ENCODE measurements at regions not wholly inside any gene's neighbourhood (a gene's known extent, or its start where the extent isn't known, plus 50 kb on each side); places are given as distances from the start of the nearest gene placed in this dataset.
"Not testable (repeated sequence)": the region's sequence is repeated elsewhere in the genome, so short reads cannot be mapped to it uniquely, and the experiment has no call there.

DNA sequence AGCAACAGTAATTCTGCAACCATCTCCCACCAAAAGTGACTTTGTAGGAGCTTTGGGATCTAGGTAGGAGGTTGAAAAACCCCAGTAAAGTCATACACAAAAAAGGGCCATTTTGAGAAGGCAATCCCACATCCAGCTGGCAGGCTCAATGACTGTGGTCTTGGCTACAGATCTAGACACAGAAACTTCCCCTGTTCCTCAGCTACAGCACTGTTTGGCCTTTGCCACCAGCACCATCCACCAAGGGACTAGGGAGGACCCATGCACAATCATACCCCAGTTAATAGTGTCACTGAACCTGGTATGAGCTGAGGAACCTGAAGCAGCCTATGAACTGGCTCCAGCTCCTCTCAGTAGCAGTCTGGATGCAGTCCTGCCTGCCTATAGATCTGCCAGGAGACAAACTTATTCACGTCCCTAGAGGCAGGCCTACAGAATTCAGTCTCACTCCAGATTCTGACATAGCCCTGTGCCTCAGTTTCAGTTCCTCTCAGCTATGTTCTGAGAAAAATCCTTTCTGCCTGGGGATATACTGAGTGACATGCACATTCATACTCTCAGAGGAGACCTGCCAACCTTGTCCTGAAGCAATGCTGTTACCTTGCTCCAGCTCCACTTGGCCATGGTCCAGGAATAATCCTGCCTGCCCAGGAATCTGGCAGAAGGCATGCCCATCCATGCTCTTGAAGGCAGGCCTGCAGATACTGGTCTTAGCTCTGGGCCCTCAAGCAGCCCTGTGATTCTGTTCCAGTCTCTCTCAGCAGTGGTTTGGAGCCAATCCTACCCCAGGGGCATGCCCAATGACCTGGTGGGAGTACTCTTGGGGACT lies 2048.3 kb upstream of the PCDH20 start:
- DNase-seq (ENCODE audit: insufficient read length, low spot score) (no peak), FAIRE-seq (no peak)

DNA sequence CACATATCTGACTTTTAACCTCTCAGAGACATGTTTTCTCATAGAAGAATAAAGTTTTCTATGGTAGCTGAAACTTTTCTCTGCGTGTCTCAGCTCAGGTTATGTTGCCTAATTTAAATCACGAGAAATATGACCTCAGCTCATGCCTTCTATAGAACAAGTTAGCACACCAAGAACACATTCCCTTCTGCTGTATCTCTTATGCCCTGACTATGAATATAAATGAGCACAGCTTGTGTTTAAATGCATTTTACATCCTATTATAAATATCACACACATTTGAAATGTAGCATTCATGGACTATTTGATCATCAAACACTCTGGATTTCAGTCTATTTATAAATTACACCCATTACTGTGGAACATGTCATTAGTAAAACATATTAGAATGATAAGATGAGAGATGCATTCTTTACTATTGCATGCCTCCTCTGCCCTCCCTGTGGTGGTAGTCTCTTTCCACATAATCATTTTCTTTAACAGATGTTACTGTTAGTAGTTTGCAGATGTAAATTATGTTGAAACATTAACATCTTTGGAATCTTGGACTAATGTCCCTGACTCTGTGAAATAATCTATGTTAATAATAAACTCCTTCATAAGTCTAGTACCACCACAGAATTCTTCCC lies 2044.9 kb upstream of the PCDH20 start:
- DNase-seq (ENCODE audit: insufficient read length, low spot score) (no peak), FAIRE-seq (no peak)

DNA sequence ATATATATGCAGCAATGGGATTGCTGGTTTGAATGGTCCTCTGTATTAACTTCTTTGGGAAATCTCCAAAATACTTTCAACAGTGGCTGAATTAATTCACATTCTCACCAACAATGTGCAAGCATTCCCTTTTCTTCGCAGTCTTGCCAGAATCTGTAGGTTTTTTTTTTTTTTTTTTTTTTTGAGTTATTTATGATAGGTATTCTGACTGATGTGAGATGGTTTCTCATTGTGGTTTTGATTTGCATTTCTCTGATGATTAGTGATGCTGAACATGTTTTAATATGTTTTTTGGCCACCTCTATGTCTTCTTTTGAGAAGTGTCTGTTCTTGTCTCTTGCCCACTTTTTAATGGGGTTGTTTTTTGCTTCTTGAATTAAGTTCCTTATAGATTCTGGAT lies 2041.5 kb upstream of the PCDH20 start:
- DNase-seq (ENCODE audit: insufficient read length, low spot score) (no peak), FAIRE-seq (no peak)

DNA sequence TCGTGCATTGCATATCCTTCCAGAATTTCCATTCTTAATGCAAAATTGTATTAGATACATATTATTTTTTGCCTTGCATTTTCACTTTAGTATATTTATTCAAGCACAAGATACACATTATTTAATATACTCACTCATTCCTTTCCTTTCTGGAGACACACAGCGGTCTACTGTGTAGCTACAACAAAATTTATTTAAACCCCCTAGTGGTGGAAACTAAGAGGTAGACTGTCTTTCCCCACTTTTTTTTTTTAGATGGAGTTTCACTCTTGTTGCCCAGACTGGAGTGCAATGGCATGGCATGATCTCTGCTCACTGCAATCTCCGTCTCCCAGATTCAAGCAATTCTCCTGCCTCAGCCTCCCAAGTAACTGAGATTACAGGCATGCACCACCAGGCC lies 2040.3 kb upstream of the PCDH20 start:
- FAIRE-seq (no peak), DNase-seq (ENCODE audit: insufficient read length, low spot score) (no peak)

DNA sequence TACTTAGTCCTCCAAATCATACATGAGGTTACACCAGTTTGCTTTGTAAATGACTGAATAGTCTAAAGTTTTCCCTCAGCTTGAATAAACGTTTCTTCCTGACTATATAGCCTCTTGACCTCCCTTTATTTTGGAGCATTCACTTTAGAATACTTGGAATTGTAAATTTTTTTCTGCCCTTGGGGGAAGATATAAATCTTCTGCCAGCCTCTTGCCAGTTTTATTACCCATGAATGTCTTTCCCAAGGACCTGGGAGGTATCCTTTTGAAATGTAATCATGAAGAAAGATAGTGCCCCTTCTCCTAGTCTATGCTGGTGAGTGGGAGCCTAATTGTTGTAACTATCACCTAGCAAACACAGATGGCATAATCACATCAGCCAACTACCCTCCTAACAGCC lies 2033.9 kb upstream of the PCDH20 start:
- FAIRE-seq (no peak), DNase-seq (ENCODE audit: insufficient read length, low spot score) (no peak)

DNA sequence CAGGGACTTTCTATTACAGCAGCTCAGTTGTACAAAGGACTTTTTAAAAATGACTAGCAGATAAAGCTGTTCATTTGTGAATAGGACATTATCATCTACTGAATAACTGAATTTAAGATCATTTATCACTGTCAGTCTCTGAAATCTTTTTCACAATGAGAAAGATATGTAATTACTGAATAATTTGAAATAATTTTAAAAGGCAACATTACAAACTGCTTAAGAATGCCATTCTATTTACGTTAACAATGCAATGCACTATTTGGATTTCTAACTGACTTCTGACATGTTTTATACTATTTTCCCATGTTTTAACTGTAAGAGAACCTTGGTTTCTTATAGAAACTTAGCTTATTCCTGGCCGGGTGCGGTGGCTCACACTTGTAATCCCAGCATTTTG lies 2033.0 kb upstream of the PCDH20 start:
- FAIRE-seq (no peak), DNase-seq (ENCODE audit: insufficient read length, low spot score) (no peak)

DNA sequence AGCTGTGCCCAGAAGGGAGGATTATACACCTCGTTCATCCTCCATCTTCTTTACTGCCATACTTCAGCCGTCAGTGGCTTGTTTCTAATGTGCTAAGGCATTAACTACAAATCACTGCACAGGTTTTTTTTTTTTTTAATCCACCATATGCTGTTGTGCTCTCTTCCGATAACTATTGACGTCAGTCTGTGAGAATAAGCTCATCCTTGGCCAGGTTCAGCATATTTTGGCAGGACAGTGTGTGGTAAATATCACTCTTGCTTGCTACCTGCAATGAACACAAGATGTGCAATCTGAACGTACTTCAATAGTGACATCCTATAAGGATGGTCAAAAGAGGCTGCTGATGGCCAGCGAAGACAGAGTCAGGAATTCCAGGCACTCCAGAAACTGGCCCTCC lies 2030.7 kb upstream of the PCDH20 start:
- no peak for DNase-seq (ENCODE audit: insufficient read length, low spot score)
- no peak for FAIRE-seq

DNA sequence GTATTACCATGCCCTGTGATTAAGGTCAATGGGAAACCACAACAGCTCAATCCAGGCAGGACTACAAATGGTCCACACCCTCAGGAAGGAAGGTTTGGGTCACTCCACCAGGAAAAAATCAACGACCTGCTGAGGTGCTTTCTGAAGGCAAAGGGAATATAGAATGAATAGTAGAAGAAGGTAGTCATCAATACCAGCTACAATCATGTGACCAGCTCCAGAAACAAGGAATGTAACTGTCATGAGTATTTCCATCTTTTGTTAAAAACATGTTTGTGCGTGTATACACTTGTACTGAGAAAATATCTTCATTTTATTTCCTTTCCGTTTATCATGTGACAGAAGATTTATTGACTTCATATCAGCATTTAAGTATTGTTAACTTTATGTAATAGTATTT lies 2028.6 kb upstream of the PCDH20 start:
- not testable (repeated sequence) for DNase-seq (ENCODE audit: insufficient read length, low spot score); FAIRE-seq

DNA sequence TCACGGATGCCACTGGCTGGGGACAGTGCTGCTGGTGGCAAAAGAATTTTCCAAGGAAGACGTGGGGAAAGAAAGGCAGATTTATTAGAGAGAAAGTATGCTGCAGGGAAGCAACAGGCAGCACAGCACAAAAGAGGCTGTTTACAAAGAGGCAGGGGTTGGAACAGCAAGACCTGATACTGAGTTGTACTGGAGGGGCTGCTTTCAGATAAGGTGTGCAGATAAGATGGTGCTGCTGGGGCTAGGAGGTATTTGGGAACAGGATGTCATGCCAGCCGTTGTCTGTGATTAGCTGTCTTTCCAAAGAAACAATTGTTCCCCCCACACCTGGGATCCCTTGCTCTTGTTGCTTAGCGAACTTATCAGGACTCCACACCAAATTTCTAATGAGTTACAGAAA lies 2023.3 kb upstream of the PCDH20 start:
- FAIRE-seq (no peak), DNase-seq (ENCODE audit: insufficient read length, low spot score) (no peak)

DNA sequence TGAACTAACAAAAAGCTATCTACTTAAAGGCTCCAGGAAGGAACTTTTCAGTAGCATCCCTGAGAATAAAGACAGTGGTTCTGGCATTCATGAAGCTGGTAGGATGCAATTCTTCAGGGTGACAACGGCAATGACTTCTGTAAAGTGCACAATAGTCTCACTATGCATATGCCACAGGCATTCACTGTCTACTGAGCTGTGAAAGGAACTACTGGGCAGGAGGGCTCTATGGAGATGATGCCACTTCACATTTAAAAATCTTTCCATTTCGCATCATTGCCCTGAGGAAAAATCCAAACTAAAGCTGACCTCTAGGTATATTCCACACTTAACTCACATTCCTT lies 2020.6 kb upstream of the PCDH20 start:
- no peak for FAIRE-seq
- DNase-seq (ENCODE audit: insufficient read length, low spot score): no peak

DNA sequence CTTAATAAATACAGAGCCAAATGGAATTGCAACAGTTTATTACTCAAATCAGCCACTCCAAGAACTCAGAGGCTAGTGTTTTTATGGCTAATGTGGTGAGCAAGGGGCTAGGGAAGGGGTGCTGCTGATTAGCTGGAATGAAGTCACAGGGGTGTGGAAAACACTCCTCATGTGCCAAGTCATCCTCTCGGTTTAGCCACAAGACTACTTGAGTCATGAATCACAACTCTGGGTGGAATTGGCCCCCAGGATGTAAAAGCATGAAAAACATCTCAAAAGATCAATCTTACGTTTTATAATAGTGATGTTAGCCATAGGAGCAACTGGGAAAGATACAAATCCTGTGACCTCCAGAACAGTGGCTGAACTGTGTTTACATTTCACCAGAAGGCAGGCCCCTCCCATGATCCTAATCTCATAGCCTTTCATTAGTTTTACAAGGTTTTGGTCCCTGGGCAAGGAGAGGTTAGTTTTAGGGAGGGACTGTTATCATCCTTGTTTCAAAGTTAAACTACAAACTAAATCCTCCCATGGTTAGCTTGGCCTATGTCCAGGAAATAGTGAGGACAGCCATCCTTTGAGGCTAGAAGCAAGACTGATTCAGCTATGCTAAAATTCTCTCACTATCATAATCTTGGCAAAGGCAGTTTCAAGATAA lies 2020.1 kb upstream of the PCDH20 start:
- DNase-seq (ENCODE audit: insufficient read length, low spot score) (no peak), FAIRE-seq (no peak)

DNA sequence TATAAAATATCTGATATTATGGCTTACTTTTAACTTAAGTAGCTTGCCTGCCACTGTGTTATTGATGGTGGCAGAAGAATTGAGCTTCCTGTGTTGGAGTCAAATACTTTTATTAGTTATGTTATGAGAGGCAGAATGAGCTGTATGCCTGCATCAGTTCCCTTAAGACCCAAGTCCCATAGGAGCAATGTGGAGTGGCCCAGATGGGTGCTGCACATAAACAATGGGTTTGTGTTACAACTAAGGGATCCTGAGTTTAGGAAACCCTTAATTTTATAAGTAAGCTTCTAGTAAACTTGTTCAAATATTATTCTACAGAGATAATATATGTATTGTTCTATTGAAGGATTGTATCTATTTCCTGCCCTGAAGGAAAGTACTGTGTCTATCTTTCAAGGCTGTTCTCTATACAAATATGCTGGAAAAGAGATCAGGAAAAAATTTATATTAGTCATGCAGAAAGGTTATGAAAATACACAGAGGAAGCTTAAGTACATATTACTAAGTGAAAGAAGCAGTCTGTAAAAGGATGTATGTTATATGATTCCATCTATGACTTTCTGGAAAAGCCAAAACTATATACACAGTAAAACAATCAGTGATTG lies 2018.0 kb upstream of the PCDH20 start:
- DNase-seq (ENCODE audit: insufficient read length, low spot score): no peak

DNA sequence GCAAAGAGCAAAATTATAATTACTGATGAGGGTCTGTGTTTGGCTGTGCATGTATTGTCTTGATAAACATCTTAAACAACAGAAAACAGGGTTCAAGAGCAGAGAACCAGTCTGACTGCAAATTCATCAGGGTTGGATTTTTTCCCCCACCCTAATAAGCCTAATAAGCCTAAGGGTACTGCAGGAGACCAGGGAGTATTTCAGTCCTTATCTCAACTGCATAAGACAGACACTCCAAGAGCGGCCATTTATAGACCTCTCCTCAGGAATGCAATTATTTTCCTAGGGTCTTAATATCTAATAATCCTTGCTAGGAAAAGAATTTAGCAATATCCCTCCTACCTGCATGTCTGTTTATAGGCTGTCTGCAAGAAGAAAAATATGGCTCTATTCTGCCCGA lies 2011.5 kb upstream of the PCDH20 start:
- DNase-seq (ENCODE audit: insufficient read length, low spot score): no peak
- no peak for FAIRE-seq

More for the DNA sequence above, 2018.0 kb upstream of the PCDH20 start:
- no peak for FAIRE-seq

DNA sequence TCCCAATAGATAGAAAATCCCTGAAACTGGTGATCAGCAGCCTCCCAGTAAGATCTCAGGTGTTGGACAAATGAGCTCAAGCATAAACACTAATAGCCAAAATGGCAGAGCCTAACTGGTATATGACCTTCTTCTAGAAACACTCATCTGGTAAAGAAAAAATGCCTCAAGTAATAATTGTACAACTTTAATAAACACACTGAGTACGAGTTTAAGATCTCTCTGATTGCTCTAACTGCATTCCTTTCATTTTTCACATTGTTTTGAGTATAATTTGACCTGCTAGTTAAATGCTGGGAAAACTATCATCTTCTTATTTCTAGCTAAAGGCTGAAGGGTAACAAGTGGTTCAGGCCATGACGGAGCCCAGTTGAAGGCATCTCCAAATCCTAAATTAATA lies 2009.5 kb upstream of the PCDH20 start:
- DNase-seq (ENCODE audit: insufficient read length, low spot score): no peak
- no peak for FAIRE-seq

DNA sequence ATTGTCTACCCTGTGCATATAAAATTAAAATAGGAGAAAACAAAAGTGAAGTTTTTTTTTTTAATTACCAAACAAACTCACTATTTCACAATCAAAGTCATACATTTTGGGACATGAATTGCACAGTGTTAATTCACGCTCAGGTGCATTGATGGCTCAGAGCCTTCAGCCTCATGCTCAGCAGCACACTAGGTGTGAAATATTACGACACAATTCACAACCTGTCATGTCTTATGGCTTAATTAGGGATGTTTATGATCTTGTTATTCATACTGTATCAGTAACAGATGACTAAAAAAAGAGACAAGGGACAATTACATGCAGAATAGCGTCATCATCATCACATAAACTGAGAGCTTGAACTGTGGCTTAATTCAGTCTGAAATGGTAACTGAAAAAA lies 2005.5 kb upstream of the PCDH20 start:
- FAIRE-seq: no peak

DNA sequence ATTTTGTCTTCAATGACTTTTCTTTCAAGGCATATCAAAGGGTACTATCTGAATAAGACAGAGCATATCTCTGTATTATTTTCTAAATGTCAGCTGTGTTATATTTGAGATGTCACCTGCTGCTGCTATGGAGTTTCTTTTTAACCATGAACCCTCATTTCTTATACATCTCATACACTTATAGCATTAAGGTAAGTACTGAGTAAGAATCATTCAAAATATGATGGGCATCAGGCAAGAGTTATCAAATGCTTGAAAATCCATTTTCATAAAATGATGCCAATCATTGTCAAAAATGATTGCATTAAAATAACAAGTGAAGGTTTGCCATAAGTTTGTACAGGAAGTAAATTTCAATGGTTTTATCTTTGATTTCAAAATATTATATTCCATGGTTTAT lies 2005.0 kb upstream of the PCDH20 start:
- FAIRE-seq: no peak
- no peak for DNase-seq (ENCODE audit: insufficient read length, low spot score)

More for the DNA sequence above, 2005.5 kb upstream of the PCDH20 start:
- DNase-seq (ENCODE audit: insufficient read length, low spot score): no peak

DNA sequence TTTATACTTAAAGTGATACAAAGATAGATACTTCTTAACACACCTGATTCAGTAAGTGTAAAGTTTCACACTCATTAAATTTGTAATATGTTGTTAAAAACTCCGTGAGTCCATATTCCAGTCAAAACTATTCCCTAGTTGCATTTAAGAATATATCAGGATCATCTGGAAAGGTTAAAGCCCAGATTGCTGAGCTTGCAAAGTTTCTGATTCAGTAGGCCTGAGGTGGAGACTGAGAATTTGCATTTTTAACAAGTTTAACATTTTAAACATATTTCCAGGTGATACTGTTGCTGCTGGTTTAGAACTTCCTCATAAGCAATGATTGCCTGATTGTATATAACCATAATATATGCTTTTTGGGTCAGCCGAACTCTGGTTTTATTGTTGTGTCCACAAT lies 1998.6 kb upstream of the PCDH20 start:
- FAIRE-seq: no peak

DNA sequence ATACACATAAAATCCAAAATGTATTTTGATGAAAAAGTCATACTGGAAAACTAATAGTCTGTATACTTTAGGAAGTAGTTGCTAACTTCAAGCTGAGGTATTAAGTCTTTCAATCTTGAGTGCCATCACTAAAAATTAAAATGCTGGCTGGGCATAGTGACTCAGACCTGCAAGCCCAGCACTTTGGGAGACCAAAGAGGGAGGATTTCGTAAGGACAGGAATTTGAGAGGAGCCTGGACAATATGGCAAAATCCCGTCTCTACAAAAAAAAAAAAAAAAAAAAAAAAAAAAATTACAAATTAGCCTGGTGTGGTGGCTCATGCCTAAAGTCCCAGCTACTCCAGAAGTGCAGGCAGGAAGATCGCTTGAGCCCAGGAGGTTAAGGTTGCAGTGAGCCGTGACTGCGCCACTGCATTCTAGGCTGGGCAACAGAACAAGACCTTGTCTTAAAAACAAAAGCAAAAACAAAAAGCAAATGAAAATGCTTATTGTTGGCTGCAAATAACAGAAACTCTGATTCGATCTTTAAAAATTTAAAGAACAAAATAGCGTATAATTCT lies 1994.2 kb upstream of the PCDH20 start:
- no peak for FAIRE-seq
- no peak for DNase-seq (ENCODE audit: insufficient read length, low spot score)

More for the DNA sequence above, 1998.6 kb upstream of the PCDH20 start:
- DNase-seq (ENCODE audit: insufficient read length, low spot score): no peak

DNA sequence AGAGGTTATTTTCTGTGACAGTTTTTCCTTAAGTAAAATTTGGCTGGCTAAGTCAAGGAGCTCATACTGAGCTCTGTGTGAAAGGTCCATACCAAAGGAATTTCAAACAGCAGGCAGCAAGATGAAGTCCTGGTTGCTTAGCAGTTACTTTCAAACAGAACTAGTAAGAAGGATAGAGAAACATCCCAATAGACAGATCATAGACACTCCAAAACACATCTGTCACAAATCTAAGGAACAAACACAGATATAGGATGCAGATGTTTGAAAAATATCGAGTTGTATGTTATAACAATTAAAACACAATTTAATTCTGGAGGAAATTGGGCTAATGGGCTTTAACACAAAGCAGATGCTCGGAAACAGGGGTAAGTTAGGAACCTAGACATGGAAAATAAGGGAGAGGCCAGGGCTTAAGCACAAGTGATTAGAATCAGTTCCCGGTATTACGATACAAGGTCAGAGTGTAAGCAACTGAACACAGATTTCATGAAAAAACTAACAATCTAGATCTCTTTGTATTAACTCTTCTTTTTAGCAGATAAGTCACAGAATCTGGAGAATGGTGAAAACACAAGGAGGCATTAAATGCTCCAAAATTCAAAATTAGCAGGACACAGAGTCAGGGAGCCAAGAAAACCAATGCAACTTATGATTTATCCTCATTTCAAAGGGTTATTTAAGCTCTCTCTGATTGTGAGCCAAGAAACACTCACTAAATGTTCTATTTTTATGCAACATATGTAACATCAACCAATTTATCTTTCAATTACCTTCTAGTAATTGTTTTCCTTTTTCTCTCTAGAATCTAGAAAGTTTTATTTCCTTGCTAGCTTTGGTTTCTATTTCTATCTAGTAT lies 1992.9 kb upstream of the PCDH20 start:
- FAIRE-seq (no peak), DNase-seq (ENCODE audit: insufficient read length, low spot score) (no peak)

DNA sequence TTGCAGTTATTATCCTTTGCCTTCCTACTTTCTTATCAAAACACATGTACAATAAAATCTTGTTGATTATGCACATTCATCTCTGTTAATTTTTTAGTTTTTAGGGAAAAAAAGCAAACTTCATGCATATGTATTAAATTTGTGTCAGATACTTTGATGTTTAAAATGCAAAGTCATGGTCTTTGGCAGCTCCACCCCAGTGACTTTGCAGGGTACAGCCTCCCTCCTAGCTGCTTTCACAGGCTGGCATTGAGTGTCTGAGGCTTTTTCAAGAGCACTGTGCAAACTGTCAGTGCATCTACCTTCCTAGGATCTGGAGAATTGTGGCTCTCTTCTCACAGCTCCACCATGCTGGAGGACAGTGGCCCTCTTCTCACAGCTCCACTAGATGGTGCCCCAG lies 1988.1 kb upstream of the PCDH20 start:
- FAIRE-seq (no peak), DNase-seq (ENCODE audit: insufficient read length, low spot score) (no peak)
